GM12878 (cell line): ENCODE measurements at regions not wholly inside any gene's neighbourhood (a gene's known extent, or its start where the extent isn't known, plus 50 kb on each side); places are given as distances from the start of the nearest gene placed in this dataset.

Experiments used
- ATAC-seq: fragments of 200-7000 bp; cut with Tn5 transposase; 3 replicates; pipeline ENCODE4 v1.9.1; 2020; ENCODE audit warnings: mild to moderate bottlenecking, moderate library complexity
- BruUV-seq: library from RNA; stranded (reverse); fragments of 400-500 nt; replicated peaks from 2 replicates; lab custom pipeline; 2021; lab: Mats Ljungman, UMichigan
- CTCF ChIA-PET: fragments of 300-600 bp; sonication (Branson Sonifier 250); formaldehyde crosslinking; extraction: SDS; loops from one replicate; lab custom pipeline; 2021; ENCODE audit warnings: inconsistent platforms; lab: Yijun Ruan, JAX
- POLR2A ChIA-PET: fragments of 350-600 bp; formaldehyde crosslinking; extraction: SDS; loops from one replicate; lab custom pipeline; 2021; ENCODE audit warnings: inconsistent platforms; lab: Charles Lee
- RAD21 ChIA-PET: fragments of 300-600 bp; sonication (Branson Sonifier 250); formaldehyde crosslinking; loops from one replicate; lab custom pipeline; 2023; ENCODE audit warnings: antibody characterized with exemption; ENCODE audit not compliant: unreplicated experiment; lab: Charles Lee
- SMC1A ChIA-PET: fragments of 300-600 bp; sonication (Branson Sonifier 250); formaldehyde crosslinking; loops from one replicate; lab custom pipeline; 2023; ENCODE audit not compliant: unreplicated experiment, uncharacterized antibody; lab: Charles Lee
- DNase-seq: peaks from one replicate; pipeline ENCODE4 v3.0.0-alpha.2; 2011; ENCODE audit warnings: low read depth, low spot score
- FAIRE-seq: peaks from 3 replicates; lab custom pipeline; 2011; peaks lifted over from hg19 to GRCh38; lab: Jason Lieb, UNC
- H2AFZ ChIP-seq: 2 replicates; pipeline ENCODE4 v1.6.0; 2011; ENCODE audit warnings: low read depth, low read length, control low read depth; ENCODE audit not compliant: control insufficient read depth
- H3K27ac ChIP-seq: 2 replicates; pipeline ENCODE4 v1.5.1; 2011; ENCODE audit warnings: control low read depth; ENCODE audit not compliant: control insufficient read depth, insufficient read depth
- H3K27me3 ChIP-seq, 2 experiments: replicated peaks in 1 of 2; 2 replicates each; pipeline versions ENCODE4 v1.6.0 to v1.6.1; 2011; ENCODE audit warnings: low read length in 1 of 2; ENCODE audit not compliant: control insufficient read depth in 2 of 2, insufficient read depth in 2 of 2
- H3K36me3 ChIP-seq, 2 experiments: 2 replicates each; pipeline ENCODE4 v1.5.1; 2011; ENCODE audit warnings: low read length in 1 of 2; ENCODE audit not compliant: control insufficient read depth in 2 of 2, insufficient read depth in 2 of 2
- H3K4me1 ChIP-seq: 2 replicates; pipeline ENCODE4 v1.6.1; 2011; ENCODE audit warnings: mild to moderate bottlenecking, low read length, moderate library complexity, mixed read lengths; ENCODE audit not compliant: control insufficient read depth, insufficient read depth
- H3K4me2 ChIP-seq: 2 replicates; pipeline ENCODE4 v1.6.0; 2011; ENCODE audit warnings: control low read depth; ENCODE audit not compliant: control insufficient read depth, insufficient read depth
- H3K4me3 ChIP-seq: fragments of 200-600 bp; sonication (generic); 2 replicates; pipeline ENCODE4 v1.5.1; 2016
- H3K79me2 ChIP-seq: 2 replicates; pipeline ENCODE4 v1.6.0; 2011; ENCODE audit warnings: low read length; ENCODE audit not compliant: control insufficient read depth, insufficient read depth
- H3K9ac ChIP-seq: 2 replicates; pipeline ENCODE4 v1.8.0; 2011; ENCODE audit warnings: low read length, control low read depth, mixed read lengths; ENCODE audit not compliant: control insufficient read depth, insufficient read depth
- H3K9me3 ChIP-seq: replicated peaks from 3 replicates; pipeline ENCODE4 v1.5.1; 2011; ENCODE audit warnings: mild to moderate bottlenecking, low read length; ENCODE audit not compliant: control insufficient read depth, insufficient read depth
- H4K20me1 ChIP-seq: 2 replicates; pipeline ENCODE4 v1.6.0; 2011; ENCODE audit not compliant: control insufficient read depth, insufficient read depth
- EED ChIP-seq: sonication (generic); IDR thresholded peaks from 2 replicates; pipeline ENCODE4 v1.6.1; 2016; ENCODE audit warnings: antibody characterized with exemption, low read depth
- EP300 ChIP-seq, 2 experiments: fragments of 150-350 bp in 1 of 2; IDR thresholded peaks; 2 replicates each; pipeline ENCODE4 v1.6.1; 2011 to 2012; ENCODE audit warnings: low read depth in 2 of 2, low read length in 2 of 2, borderline replicate concordance in 1 of 2, improper control_type of control experiment in 1 of 2, inconsistent platforms in 1 of 2; ENCODE audit not compliant: control insufficient read depth in 1 of 2
- IRF5 ChIP-seq: fragments of 450-650 bp; IDR thresholded peaks from 2 replicates; pipeline ENCODE4 v1.6.1; 2017; ENCODE audit warnings: borderline replicate concordance
- MTA3 ChIP-seq: IDR thresholded peaks from 2 replicates; pipeline ENCODE4 v1.6.1; 2012; ENCODE audit warnings: low read length, inconsistent platforms, borderline replicate concordance
- MYC ChIP-seq: IDR thresholded peaks from 2 replicates; pipeline ENCODE4 v1.6.1; 2011; ENCODE audit warnings: mild to moderate bottlenecking, low read length, moderate library complexity, inconsistent platforms; ENCODE audit not compliant: insufficient read depth, insufficient replicate concordance, insufficient read length, severe bottlenecking
- NBN ChIP-seq: fragments of 450-650 bp; IDR thresholded peaks from 2 replicates; pipeline ENCODE4 v1.6.1; 2016
- NFYA ChIP-seq: IDR thresholded peaks from 2 replicates; pipeline ENCODE4 v1.6.1; 2011; ENCODE audit warnings: low read depth, mild to moderate bottlenecking, low read length, improper control_type of control experiment, borderline replicate concordance
- NFYB ChIP-seq: IDR thresholded peaks from 2 replicates; pipeline ENCODE4 v1.6.1; 2011; ENCODE audit warnings: low read depth, mild to moderate bottlenecking, low read length, improper control_type of control experiment, moderate library complexity; ENCODE audit not compliant: insufficient read depth
- NR2C2 ChIP-seq: IDR thresholded peaks from 2 replicates; pipeline ENCODE4 v1.6.1; 2011; ENCODE audit warnings: borderline replicate concordance, low read depth; ENCODE audit not compliant: control insufficient read depth, insufficient read length
- RELB ChIP-seq: fragments of 450-650 bp; IDR thresholded peaks from 2 replicates; pipeline ENCODE4 v1.6.1; 2017; ENCODE audit warnings: low read depth, mild to moderate bottlenecking, moderate library complexity
- TBL1XR1 ChIP-seq: IDR thresholded peaks from 2 replicates; pipeline ENCODE4 v1.6.1; 2012; ENCODE audit warnings: low read depth, low read length, improper control_type of control experiment
- WGBS: methylation state at CpG from one replicate; pipeline ENCODE4 v1.1.6; 2016; ENCODE audit warnings: low lambda C conversion rate; ENCODE audit not compliant: insufficient replicate concordance, insufficient coverage; ENCODE audit errors: missing lambda C conversion rate; 5-methylcytosine and 5-hydroxymethylcytosine counted together
- in situ Hi-C: fragments of 300-500 bp; cut with MboI; formaldehyde crosslinking; loops from 9 replicates; pipeline ENCODE4 v1.14.3; 2018; ENCODE audit warnings: mixed read lengths
- intact Hi-C: fragments of 100-400 bp; cut with micrococcal nuclease; formaldehyde crosslinking; loops from one replicate; pipeline ENCODE4 v1.14.2; 2022; ENCODE audit not compliant: unreplicated experiment

- in situ Hi-C loops: no loop called here
- FAIRE-seq: no peak
Measured at GRCh38 chr6:6471276-6471675, 117.2 kb upstream of the LY86 start.

More at GRCh38 chr6:6471276-6471675, 117.2 kb upstream of the LY86 start:
- Histone ChIP-seq H3K4me3 (no peak overlapping the region), H4K20me1 (no peaks in the 10 kb centered on the region), H3K27me3 (no peaks in the 10 kb centered on the region), H3K9ac (no peak overlapping the region), H3K27ac (no peak overlapping the region)
- no peak for ATAC-seq
- no TSS peak for BruUV-seq
- SMC1A ChIA-PET: interaction anchor here (2.1 kb wide), 1 partner anchor 80 kb away, joined by 6 read pairs; no protein-coding TSS in a partner anchor
- WGBS: 81% methylated on average over 3 of the region's 3 CpGs
- intact Hi-C loops: no loop called here
- TF ChIP-seq MTA3 (no peak), EED (no peak), EP300 (IDR thresholded peaks at IDR 0.05; ENCODE audit: borderline replicate concordance in 1 of 2, control insufficient read depth in 1 of 2, low read depth in 2 of 2, low read length in 2 of 2) (no peak), TBL1XR1 (no peak), RELB (no peak), NFYB (no peak), NFYA (no peak), IRF5 (no peak), NR2C2 (no peak), MYC (no peak), NBN (no peak)
- TF ChIP-seq, all 136 proteins: peak for 0
- no peak for DNase-seq
- Histone ChIP-seq H3K79me2 (no peaks in the 10 kb centered on the region), H3K36me3 (peaks cover 0 to 2% of the 10 kb centered on the region in 2 experiments; a peak in 1 of 4 replicates), H3K4me2 (no peak overlapping the region), H3K9me3 (no peaks in the 10 kb centered on the region; the same call in 2 of the 3 replicates), H3K4me1 (no peaks in the 10 kb centered on the region), H2AFZ (no peak overlapping the region)
- RAD21 ChIA-PET: no interaction called here
- CTCF ChIA-PET: interaction anchor here (1.1 kb wide), 1 partner anchor 15 kb away, joined by 3 read pairs; no protein-coding TSS in a partner anchor
- POLR2A ChIA-PET: no interaction called here
